ENCODE measurements at regions not wholly inside any gene's neighbourhood (a gene's known extent, or its start where the extent isn't known, plus 50 kb on each side); places are given as distances from the start of the nearest gene placed in this dataset.

GRCh38 chr16:55179852-55180585, 144.0 kb upstream of the IRX6 start:
- peak; percentile 56 for DNase-seq

GRCh38 chr16:55184052-55184451, 140.0 kb upstream of the IRX6 start:
- DNase-seq: no peak

GRCh38 chr16:55184619-55185018, 139.4 kb upstream of the IRX6 start:
- DNase-seq: no peak

- no peak for DNase-seq
Measured at GRCh38 chr16:55189224-55189623, 134.8 kb upstream of the IRX6 start.

- no peak for DNase-seq
Measured at GRCh38 chr16:55189682-55190636, 134.0 kb upstream of the IRX6 start.

- no peak for DNase-seq
Measured at GRCh38 chr16:55192734-55193133, 131.3 kb upstream of the IRX6 start.

GRCh38 chr16:55203570-55203969, 120.4 kb upstream of the IRX6 start:
- DNase-seq: no peak

- DNase-seq: no peak
Measured at GRCh38 chr16:55204069-55204468, 119.9 kb upstream of the IRX6 start.

GRCh38 chr16:55204923-55205322, 119.1 kb upstream of the IRX6 start:
- DNase-seq: no peak

GRCh38 chr16:55207693-55208428, 116.1 kb upstream of the IRX6 start:
- DNase-seq: no peak

GRCh38 chr16:55209626-55210025, 114.4 kb upstream of the IRX6 start:
- DNase-seq: no peak

- DNase-seq: no peak
Measured at GRCh38 chr16:55212791-55213190, 111.2 kb upstream of the IRX6 start.

GRCh38 chr16:55214412-55214811, 109.6 kb upstream of the IRX6 start:
- DNase-seq: no peak

GRCh38 chr16:55214974-55215494, 109.0 kb upstream of the IRX6 start:
- no peak for DNase-seq

GRCh38 chr16:55217392-55217791, 106.6 kb upstream of the IRX6 start:
- no peak for DNase-seq

GRCh38 chr16:55221836-55222235, 102.2 kb upstream of the IRX6 start:
- DNase-seq: no peak

GRCh38 chr16:55222486-55222885, 101.5 kb upstream of the IRX6 start:
- DNase-seq: no peak

- DNase-seq: no peak
Measured at GRCh38 chr16:55225972-55226542, 97.9 kb upstream of the IRX6 start.

- no peak for DNase-seq
Measured at GRCh38 chr16:55232822-55233221, 91.2 kb upstream of the IRX6 start.

GRCh38 chr16:55233464-55233863, 90.5 kb upstream of the IRX6 start:
- DNase-seq: no peak

GRCh38 chr16:55236655-55237054, 87.3 kb upstream of the IRX6 start:
- DNase-seq: no peak

GRCh38 chr16:55239723-55240122, 84.3 kb upstream of the IRX6 start:
- no peak for DNase-seq

- DNase-seq: no peak
Measured at GRCh38 chr16:55240888-55241287, 83.1 kb upstream of the IRX6 start.
